ENCODE measurements at regions not wholly inside any gene's neighbourhood (a gene's known extent, or its start where the extent isn't known, plus 50 kb on each side); places are given as distances from the start of the nearest gene placed in this dataset.

- Histone ChIP-seq H3K36me3 (ENCODE audit: control insufficient read depth in 1 of 2, insufficient read depth in 2 of 2, low read length in 1 of 2) (no peaks in the 10 kb centered on the region), H3K27me3 (ENCODE audit: control insufficient read depth in 1 of 2, insufficient read depth in 2 of 2, low read length in 1 of 2) (no peaks in the 10 kb centered on the region), H3K4me1 (ENCODE audit: control insufficient read depth in 1 of 2, insufficient read depth in 2 of 2, low read length in 2 of 2) (no peaks in the 10 kb centered on the region), H3K9me3 (ENCODE audit: control insufficient read depth, low read length) (peaks cover 5% of the 10 kb centered on the region), H3K4me3 (ENCODE audit: low read length in 2 of 2) (no peak overlapping the region), H3K27ac (ENCODE audit: low read depth in 1 of 2, low read length in 2 of 2) (no peak overlapping the region)
- ATAC-seq (ENCODE audit: low FRiP score) (no peak), DNase-seq (no peak)
- intact Hi-C loops (cut with DNase I): no loop called here
These were observed 1904.9 kb downstream of the TP53TG3F start for GRCh38 chr16:35364263-35364662.

GRCh38 chr16:35365675-35366074 is 1906.3 kb downstream of the TP53TG3F start:
- Histone ChIP-seq H3K27me3 (ENCODE audit: control insufficient read depth in 1 of 2, insufficient read depth in 2 of 2, low read length in 1 of 2) (no peaks in the 10 kb centered on the region), H3K4me3 (ENCODE audit: low read length in 2 of 2) (no peak overlapping the region), H3K9me3 (ENCODE audit: control insufficient read depth, low read length) (peaks cover 5% of the 10 kb centered on the region), H3K36me3 (ENCODE audit: control insufficient read depth in 1 of 2, insufficient read depth in 2 of 2, low read length in 1 of 2) (no peaks in the 10 kb centered on the region), H3K4me1 (ENCODE audit: control insufficient read depth in 1 of 2, insufficient read depth in 2 of 2, low read length in 2 of 2) (no peaks in the 10 kb centered on the region), H3K27ac (ENCODE audit: low read depth in 1 of 2, low read length in 2 of 2) (no peak overlapping the region)
- no peak for ATAC-seq (ENCODE audit: low FRiP score)
- intact Hi-C loops (cut with DNase I): no loop called here
- WGBS, 2 donors: 50 to 82% methylated on average over 2 of the region's 2 CpGs
- no peak for DNase-seq

GRCh38 chr16:35370617-35371016 is 1911.2 kb downstream of the TP53TG3F start:
- no peaks in the 10 kb centered on the region for H3K27me3 ChIP-seq (ENCODE audit: control insufficient read depth in 1 of 2, insufficient read depth in 2 of 2, low read length in 1 of 2)
- no peaks in the 10 kb centered on the region for H3K4me1 ChIP-seq (ENCODE audit: control insufficient read depth in 1 of 2, insufficient read depth in 2 of 2, low read length in 2 of 2)
- ATAC-seq (ENCODE audit: low FRiP score) (no peak), DNase-seq (no peak)
- H3K27ac ChIP-seq (ENCODE audit: low read depth in 1 of 2, low read length in 2 of 2): no peak overlapping the region
- intact Hi-C loops (cut with DNase I): no loop called here
- H3K36me3 ChIP-seq (ENCODE audit: control insufficient read depth in 1 of 2, insufficient read depth in 2 of 2, low read length in 1 of 2): no peaks in the 10 kb centered on the region
- no peak overlapping the region for H3K4me3 ChIP-seq (ENCODE audit: low read length in 2 of 2)
- WGBS, 2 donors: 58 to 64% methylated on average over 1 of the region's 1 CpG
- H3K9me3 ChIP-seq (ENCODE audit: control insufficient read depth, low read length): peaks cover 2% of the 10 kb centered on the region

DNA sequence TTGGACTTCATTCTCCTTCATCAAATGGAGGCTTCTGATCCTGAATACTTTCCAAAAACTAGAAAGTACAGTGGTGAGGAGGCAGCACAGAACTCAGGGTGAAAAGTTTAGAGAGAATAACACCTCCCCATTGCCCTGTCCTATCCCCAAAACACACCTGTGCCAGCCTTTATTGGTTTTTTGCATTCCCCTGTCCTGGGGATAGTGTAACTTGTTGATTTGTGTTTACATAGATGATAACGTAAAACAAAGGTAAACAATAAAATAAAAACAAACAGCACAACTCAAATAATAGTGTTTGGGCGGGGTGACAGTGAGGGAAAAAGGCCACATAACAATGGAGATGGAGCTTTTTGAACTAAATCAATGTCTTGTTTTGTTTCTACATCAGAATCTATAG is 1917.7 kb downstream of the TP53TG3F start:
- 34 to 40% methylated on average over 2 of the region's 2 CpGs for WGBS, 2 donors
- ATAC-seq (ENCODE audit: low FRiP score) (no peak), DNase-seq (no peak)
- Histone ChIP-seq H3K9me3 (ENCODE audit: control insufficient read depth, low read length) (no peaks in the 10 kb centered on the region), H3K27ac (ENCODE audit: low read depth in 1 of 2, low read length in 2 of 2) (no peak overlapping the region), H3K36me3 (ENCODE audit: control insufficient read depth in 1 of 2, insufficient read depth in 2 of 2, low read length in 1 of 2) (no peaks in the 10 kb centered on the region), H3K4me1 (ENCODE audit: control insufficient read depth in 1 of 2, insufficient read depth in 2 of 2, low read length in 2 of 2) (no peaks in the 10 kb centered on the region), H3K27me3 (ENCODE audit: control insufficient read depth in 1 of 2, insufficient read depth in 2 of 2, low read length in 1 of 2) (no peaks in the 10 kb centered on the region), H3K4me3 (ENCODE audit: low read length in 2 of 2) (no peak overlapping the region)
- intact Hi-C loops (cut with DNase I): no loop called here

DNA sequence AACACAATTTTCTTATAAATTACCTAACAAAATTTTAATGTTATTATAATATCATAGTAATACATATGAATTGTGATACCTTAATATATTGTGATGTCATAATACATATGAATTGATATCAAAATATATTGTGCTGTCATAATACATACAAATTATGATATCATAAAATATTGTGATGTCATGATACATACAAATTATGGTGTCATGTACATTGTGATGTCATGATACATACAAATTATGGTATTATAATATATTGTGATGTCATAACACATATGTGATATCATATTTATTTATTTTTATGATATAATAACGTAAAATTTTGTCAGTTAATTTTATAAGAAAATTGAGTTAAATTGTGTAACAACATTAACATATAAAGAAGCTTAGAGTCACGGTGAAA is 1927.2 kb downstream of the TP53TG3F start:
- no peak overlapping the region for H3K4me3 ChIP-seq (ENCODE audit: low read length in 2 of 2)
- H3K4me1 ChIP-seq (ENCODE audit: control insufficient read depth in 1 of 2, insufficient read depth in 2 of 2, low read length in 2 of 2): no peaks in the 10 kb centered on the region
- intact Hi-C loops (cut with DNase I): no loop called here
- 41 to 44% methylated on average over 2 of the region's 2 CpGs for WGBS, 2 donors
- no peak overlapping the region for H3K27ac ChIP-seq (ENCODE audit: low read depth in 1 of 2, low read length in 2 of 2)
- H3K27me3 ChIP-seq (ENCODE audit: control insufficient read depth in 1 of 2, insufficient read depth in 2 of 2, low read length in 1 of 2): no peaks in the 10 kb centered on the region
- DNase-seq (no peak), ATAC-seq (ENCODE audit: low FRiP score) (no peak)
- no peaks in the 10 kb centered on the region for H3K36me3 ChIP-seq (ENCODE audit: control insufficient read depth in 1 of 2, insufficient read depth in 2 of 2, low read length in 1 of 2)
- H3K9me3 ChIP-seq (ENCODE audit: control insufficient read depth, low read length): no peaks in the 10 kb centered on the region

DNA sequence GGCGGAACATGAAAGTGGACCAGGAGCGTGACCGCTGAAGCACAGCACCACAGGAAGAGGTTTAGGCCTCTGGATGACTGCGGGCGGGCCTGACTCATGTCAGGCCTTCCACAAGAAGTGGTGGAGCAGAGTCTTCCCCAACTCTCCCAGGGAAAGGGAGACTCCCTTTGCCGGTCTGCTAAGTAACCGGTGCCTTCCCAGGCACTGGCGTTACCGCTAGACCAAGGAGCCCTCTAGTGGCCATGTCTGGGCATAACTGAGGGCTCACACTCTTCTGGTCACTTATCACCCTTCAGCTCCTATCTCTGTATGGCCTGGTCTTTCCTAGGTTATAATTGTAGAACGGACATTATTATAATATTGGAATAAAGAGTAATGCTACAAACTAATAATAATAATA is 1931.9 kb downstream of the TP53TG3F start:
- Histone ChIP-seq H3K4me3 (ENCODE audit: low read length in 2 of 2) (no peak overlapping the region), H3K4me1 (ENCODE audit: control insufficient read depth in 1 of 2, insufficient read depth in 2 of 2, low read length in 2 of 2) (no peaks in the 10 kb centered on the region), H3K27me3 (ENCODE audit: control insufficient read depth in 1 of 2, insufficient read depth in 2 of 2, low read length in 1 of 2) (no peaks in the 10 kb centered on the region), H3K27ac (ENCODE audit: low read depth in 1 of 2, low read length in 2 of 2) (no peak overlapping the region), H3K36me3 (ENCODE audit: control insufficient read depth in 1 of 2, insufficient read depth in 2 of 2, low read length in 1 of 2) (no peaks in the 10 kb centered on the region), H3K9me3 (ENCODE audit: control insufficient read depth, low read length) (no peaks in the 10 kb centered on the region)
- ATAC-seq (ENCODE audit: low FRiP score) (no peak), DNase-seq (no peak)
- 36 to 41% methylated on average over 10 of the region's 10 CpGs for WGBS, 2 donors
- intact Hi-C loops (cut with DNase I): no loop called here

GRCh38 chr16:35398180-35398579 is 1938.8 kb downstream of the TP53TG3F start:
- no peak for DNase-seq
- Histone ChIP-seq H3K27ac (ENCODE audit: low read depth in 1 of 2, low read length in 2 of 2) (no peak overlapping the region), H3K27me3 (ENCODE audit: control insufficient read depth in 1 of 2, insufficient read depth in 2 of 2, low read length in 1 of 2) (no peaks in the 10 kb centered on the region), H3K4me3 (ENCODE audit: low read length in 2 of 2) (no peak overlapping the region), H3K4me1 (ENCODE audit: control insufficient read depth in 1 of 2, insufficient read depth in 2 of 2, low read length in 2 of 2) (no peaks in the 10 kb centered on the region), H3K9me3 (ENCODE audit: control insufficient read depth, low read length) (no peaks in the 10 kb centered on the region), H3K36me3 (ENCODE audit: control insufficient read depth in 1 of 2, insufficient read depth in 2 of 2, low read length in 1 of 2) (no peaks in the 10 kb centered on the region)
- 79 to 92% methylated on average over 2 of the region's 2 CpGs for WGBS, 2 donors
- intact Hi-C loops (cut with DNase I): no loop called here
- no peak for ATAC-seq (ENCODE audit: low FRiP score)

DNA sequence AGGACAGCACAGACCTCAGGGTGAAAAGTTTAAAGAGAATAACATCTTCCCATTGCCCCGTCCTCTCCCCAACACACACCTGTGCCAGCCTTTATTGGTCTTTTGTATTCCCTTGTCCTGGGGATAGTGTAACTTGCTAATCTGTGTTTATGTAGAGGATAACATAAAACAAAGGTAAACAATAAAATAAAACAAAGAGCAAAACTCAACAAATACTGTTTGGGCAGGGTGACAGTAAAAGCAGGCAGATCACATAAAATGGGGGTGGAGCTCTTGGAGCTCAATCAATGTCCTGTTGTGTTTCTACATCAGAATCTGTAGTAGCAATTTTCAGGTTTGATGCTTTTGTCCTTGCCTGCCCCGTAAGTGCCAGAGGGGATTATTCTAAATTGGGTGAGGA is 1939.7 kb downstream of the TP53TG3F start:
- DNase-seq (no peak), ATAC-seq (ENCODE audit: low FRiP score) (no peak)
- intact Hi-C loops (cut with DNase I): no loop called here
- no peaks in the 10 kb centered on the region for H3K9me3 ChIP-seq (ENCODE audit: control insufficient read depth, low read length)
- H3K36me3 ChIP-seq (ENCODE audit: control insufficient read depth in 1 of 2, insufficient read depth in 2 of 2, low read length in 1 of 2): no peaks in the 10 kb centered on the region
- H3K4me3 ChIP-seq (ENCODE audit: low read length in 2 of 2): no peak overlapping the region
- H3K27me3 ChIP-seq (ENCODE audit: control insufficient read depth in 1 of 2, insufficient read depth in 2 of 2, low read length in 1 of 2): no peaks in the 10 kb centered on the region
- no peaks in the 10 kb centered on the region for H3K4me1 ChIP-seq (ENCODE audit: control insufficient read depth in 1 of 2, insufficient read depth in 2 of 2, low read length in 2 of 2)
- no peak overlapping the region for H3K27ac ChIP-seq (ENCODE audit: low read depth in 1 of 2, low read length in 2 of 2)
- 52 to 61% methylated on average over 2 of the region's 2 CpGs for WGBS, 2 donors

GRCh38 chr16:35404273-35404672 is 1944.9 kb downstream of the TP53TG3F start:
- Histone ChIP-seq H3K4me3 (ENCODE audit: low read length in 2 of 2) (no peak overlapping the region), H3K9me3 (ENCODE audit: control insufficient read depth, low read length) (peaks cover 1% of the 10 kb centered on the region), H3K27me3 (ENCODE audit: control insufficient read depth in 1 of 2, insufficient read depth in 2 of 2, low read length in 1 of 2) (no peaks in the 10 kb centered on the region), H3K4me1 (ENCODE audit: control insufficient read depth in 1 of 2, insufficient read depth in 2 of 2, low read length in 2 of 2) (no peaks in the 10 kb centered on the region), H3K36me3 (ENCODE audit: control insufficient read depth in 1 of 2, insufficient read depth in 2 of 2, low read length in 1 of 2) (no peaks in the 10 kb centered on the region), H3K27ac (ENCODE audit: low read depth in 1 of 2, low read length in 2 of 2) (no peak overlapping the region)
- DNase-seq (no peak), ATAC-seq (ENCODE audit: low FRiP score) (no peak)
- WGBS, 2 donors: 53 to 54% methylated on average over 2 of the region's 2 CpGs
- intact Hi-C loops (cut with DNase I): no loop called here

Measured in aorta (tissue), 5 donors.